Stimulated activated naive CD4-positive, alpha-beta T cell (primary cell): ENCODE measurements at regions not wholly inside any gene's neighbourhood (a gene's known extent, or its start where the extent isn't known, plus 50 kb on each side); places are given as distances from the start of the nearest gene placed in this dataset.
"Not testable (repeated sequence)": the region's sequence is repeated elsewhere in the genome, so short reads cannot be mapped to it uniquely, and the experiment has no call there.

Experiments used
- DNase-seq, 6 experiments: peaks; one replicate each; lab custom pipeline; 2025; lab: John Stamatoyannopoulos, UW

- DNase-seq: no peak
Observed at GRCh38 chrX:74251006-74251930, 52.7 kb upstream of the ZCCHC13 start.

GRCh38 chrX:74250574-74250973, 53.4 kb upstream of the ZCCHC13 start:
- DNase-seq: no peak

- DNase-seq: no peak
Observed at GRCh38 chrX:74249963-74250362, 54.0 kb upstream of the ZCCHC13 start.

- DNase-seq: no peak
Observed at GRCh38 chrX:74248889-74249288, 55.1 kb upstream of the ZCCHC13 start.

GRCh38 chrX:74246524-74246923, 57.5 kb upstream of the ZCCHC13 start:
- DNase-seq: no peak

- no peak for DNase-seq
Observed at GRCh38 chrX:74242484-74243138, 61.4 kb upstream of the ZCCHC13 start.

- no peak for DNase-seq
Observed at GRCh38 chrX:74242050-74242449, 61.9 kb upstream of the ZCCHC13 start.

GRCh38 chrX:74238771-74239170, 65.2 kb upstream of the ZCCHC13 start:
- no peak for DNase-seq

GRCh38 chrX:74234818-74235217, 69.2 kb upstream of the ZCCHC13 start:
- DNase-seq: no peak

- no peak for DNase-seq
Observed at GRCh38 chrX:74232859-74233258, 71.1 kb upstream of the ZCCHC13 start.

GRCh38 chrX:74231625-74232024, 72.4 kb upstream of the ZCCHC13 start:
- no peak for DNase-seq

GRCh38 chrX:74230094-74230493, 73.9 kb upstream of the ZCCHC13 start:
- DNase-seq: no peak

GRCh38 chrX:74225111-74225510, 78.9 kb upstream of the ZCCHC13 start:
- no peak for DNase-seq

GRCh38 chrX:74220277-74220676, 83.7 kb upstream of the ZCCHC13 start:
- DNase-seq: no peak

- DNase-seq: no peak
Observed at GRCh38 chrX:74218895-74219294, 85.1 kb upstream of the ZCCHC13 start.

- DNase-seq: no peak
Observed at GRCh38 chrX:74216421-74216820, 87.6 kb upstream of the ZCCHC13 start.

GRCh38 chrX:74211911-74212310, 92.1 kb upstream of the ZCCHC13 start:
- no peak for DNase-seq

- DNase-seq: no peak
Observed at GRCh38 chrX:74207539-74207938, 96.4 kb upstream of the ZCCHC13 start.

GRCh38 chrX:74195605-74196004, 108.4 kb upstream of the ZCCHC13 start:
- no peak for DNase-seq

GRCh38 chrX:74195120-74195519, 108.9 kb upstream of the ZCCHC13 start:
- no peak for DNase-seq

- DNase-seq: no peak
Observed at GRCh38 chrX:74187211-74187610, 116.8 kb upstream of the ZCCHC13 start.

GRCh38 chrX:74183047-74183446, 120.9 kb upstream of the ZCCHC13 start:
- not testable (repeated sequence) for DNase-seq

- DNase-seq: not testable (repeated sequence)
Observed at GRCh38 chrX:74181976-74182375, 122.0 kb upstream of the ZCCHC13 start.
